ENCODE measurements at regions not wholly inside any gene's neighbourhood (a gene's known extent, or its start where the extent isn't known, plus 50 kb on each side); places are given as distances from the start of the nearest gene placed in this dataset.

- Histone ChIP-seq H3K4me3 (ENCODE audit: low read depth, low read length) (no peak overlapping the region), H3K27ac (ENCODE audit: low read depth, low read length) (no peak overlapping the region), H3K27me3 (ENCODE audit: insufficient read depth, low read length) (no peaks in the 10 kb centered on the region), H3K4me1 (ENCODE audit: control insufficient read depth in 1 of 2, insufficient read depth in 2 of 2, low read length in 2 of 2) (no peaks in the 10 kb centered on the region), H4K8ac (ENCODE audit: low read depth, low read length) (no peak overlapping the region), H2BK5ac (ENCODE audit: low read depth, low read length, poor library complexity) (no peak overlapping the region), H2AK5ac (ENCODE audit: low read length) (no peak overlapping the region), H3K36me3 (ENCODE audit: control insufficient read depth in 1 of 2, insufficient read depth in 2 of 2, low read length in 2 of 2) (no peaks in the 10 kb centered on the region), H3K9me3 (ENCODE audit: insufficient read depth, low read depth, low read length) (no peaks in the 10 kb centered on the region), H3K14ac (ENCODE audit: low read length) (no peak overlapping the region), H3K23ac (ENCODE audit: low read length) (no peak overlapping the region), H3K79me2 (ENCODE audit: control insufficient read depth, insufficient read depth, low read length, poor library complexity) (no peaks in the 10 kb centered on the region), H3K4ac (ENCODE audit: low read depth, low read length) (no peak overlapping the region), H2BK12ac (ENCODE audit: low read length) (no peak overlapping the region), H3K18ac (ENCODE audit: low read length) (no peak overlapping the region), H2AFZ (ENCODE audit: insufficient read depth, low read length, poor library complexity) (no peak overlapping the region), H3K4me2 (ENCODE audit: low read length) (no peak overlapping the region), H3K79me1 (ENCODE audit: low read length) (no peaks in the 10 kb centered on the region), H4K12ac (ENCODE audit: low read depth, low read length) (no peak overlapping the region), H4K91ac (ENCODE audit: low read depth, low read length) (no peak overlapping the region), H2BK120ac (ENCODE audit: insufficient read depth, low read length, poor library complexity) (no peak overlapping the region), H3K9ac (ENCODE audit: low read length) (no peak overlapping the region)
- no peak for DNase-seq
- WGBS (ENCODE audit: extremely low coverage, insufficient coverage, insufficient read length) = no CpG with 5 or more reads among the region's 4 CpGs
Observed at GRCh38 chr1:222090103-222090502, 348.2 kb upstream of the DUSP10 start.

GRCh38 chr1:222087221-222087920, 345.5 kb upstream of the DUSP10 start:
- Histone ChIP-seq H4K8ac (ENCODE audit: low read depth, low read length) (no peak overlapping the region), H3K27me3 (ENCODE audit: insufficient read depth, low read length) (no peaks in the 10 kb centered on the region), H4K12ac (ENCODE audit: low read depth, low read length) (no peak overlapping the region), H3K9ac (ENCODE audit: low read length) (no peak overlapping the region), H3K14ac (ENCODE audit: low read length) (no peak overlapping the region), H3K4me1 (ENCODE audit: control insufficient read depth in 1 of 2, insufficient read depth in 2 of 2, low read length in 2 of 2) (no peaks in the 10 kb centered on the region), H3K4ac (ENCODE audit: low read depth, low read length) (no peak overlapping the region), H2BK5ac (ENCODE audit: low read depth, low read length, poor library complexity) (no peak overlapping the region), H3K4me2 (ENCODE audit: low read length) (no peak overlapping the region), H3K4me3 (ENCODE audit: low read depth, low read length) (no peak overlapping the region), H3K23ac (ENCODE audit: low read length) (no peak overlapping the region), H2AK5ac (ENCODE audit: low read length) (no peak overlapping the region), H3K9me3 (ENCODE audit: insufficient read depth, low read depth, low read length) (no peaks in the 10 kb centered on the region), H3K18ac (ENCODE audit: low read length) (no peak overlapping the region), H3K79me1 (ENCODE audit: low read length) (no peaks in the 10 kb centered on the region), H2BK120ac (ENCODE audit: insufficient read depth, low read length, poor library complexity) (no peak overlapping the region), H2BK12ac (ENCODE audit: low read length) (no peak overlapping the region), H4K91ac (ENCODE audit: low read depth, low read length) (no peak overlapping the region), H3K36me3 (ENCODE audit: control insufficient read depth in 1 of 2, insufficient read depth in 2 of 2, low read length in 2 of 2) (no peaks in the 10 kb centered on the region), H3K27ac (ENCODE audit: low read depth, low read length) (no peak overlapping the region), H2AFZ (ENCODE audit: insufficient read depth, low read length, poor library complexity) (no peak overlapping the region), H3K79me2 (ENCODE audit: control insufficient read depth, insufficient read depth, low read length, poor library complexity) (no peaks in the 10 kb centered on the region)
- DNase-seq = no peak
- WGBS (ENCODE audit: extremely low coverage, insufficient coverage, insufficient read length) = no CpG with 5 or more reads among the region's 9 CpGs

GRCh38 chr1:222084996-222085395, 343.1 kb upstream of the DUSP10 start:
- H3K36me3 ChIP-seq (ENCODE audit: control insufficient read depth in 1 of 2, insufficient read depth in 2 of 2, low read length in 2 of 2) = no peaks in the 10 kb centered on the region
- no peak overlapping the region for H3K4me3 ChIP-seq (ENCODE audit: low read depth, low read length)
- no peak overlapping the region for H2AK5ac ChIP-seq (ENCODE audit: low read length)
- H3K27me3 ChIP-seq (ENCODE audit: insufficient read depth, low read length) = no peaks in the 10 kb centered on the region
- no peak overlapping the region for H2AFZ ChIP-seq (ENCODE audit: insufficient read depth, low read length, poor library complexity)
- WGBS (ENCODE audit: extremely low coverage, insufficient coverage, insufficient read length) = no CpG with 5 or more reads among the region's 1 CpG
- no peaks in the 10 kb centered on the region for H3K79me2 ChIP-seq (ENCODE audit: control insufficient read depth, insufficient read depth, low read length, poor library complexity)
- H2BK12ac ChIP-seq (ENCODE audit: low read length) = no peak overlapping the region
- no peaks in the 10 kb centered on the region for H3K79me1 ChIP-seq (ENCODE audit: low read length)
- no peak overlapping the region for H4K91ac ChIP-seq (ENCODE audit: low read depth, low read length)
- no peak overlapping the region for H3K4ac ChIP-seq (ENCODE audit: low read depth, low read length)
- H4K8ac ChIP-seq (ENCODE audit: low read depth, low read length) = no peak overlapping the region
- no peak overlapping the region for H3K14ac ChIP-seq (ENCODE audit: low read length)
- H2BK5ac ChIP-seq (ENCODE audit: low read depth, low read length, poor library complexity) = no peak overlapping the region
- no peak overlapping the region for H3K9ac ChIP-seq (ENCODE audit: low read length)
- no peak overlapping the region for H2BK120ac ChIP-seq (ENCODE audit: insufficient read depth, low read length, poor library complexity)
- no peaks in the 10 kb centered on the region for H3K4me1 ChIP-seq (ENCODE audit: control insufficient read depth in 1 of 2, insufficient read depth in 2 of 2, low read length in 2 of 2)
- no peak overlapping the region for H3K4me2 ChIP-seq (ENCODE audit: low read length)
- no peak for DNase-seq
- no peak overlapping the region for H3K18ac ChIP-seq (ENCODE audit: low read length)
- H3K9me3 ChIP-seq (ENCODE audit: insufficient read depth, low read depth, low read length) = no peaks in the 10 kb centered on the region
- no peak overlapping the region for H3K27ac ChIP-seq (ENCODE audit: low read depth, low read length)
- H4K12ac ChIP-seq (ENCODE audit: low read depth, low read length) = no peak overlapping the region
- H3K23ac ChIP-seq (ENCODE audit: low read length) = no peak overlapping the region

GRCh38 chr1:222084048-222084447, 342.2 kb upstream of the DUSP10 start:
- no peak overlapping the region for H3K4me2 ChIP-seq (ENCODE audit: low read length)
- no peak overlapping the region for H3K23ac ChIP-seq (ENCODE audit: low read length)
- H3K36me3 ChIP-seq (ENCODE audit: control insufficient read depth in 1 of 2, insufficient read depth in 2 of 2, low read length in 2 of 2) = no peaks in the 10 kb centered on the region
- no peak overlapping the region for H4K91ac ChIP-seq (ENCODE audit: low read depth, low read length)
- H3K27me3 ChIP-seq (ENCODE audit: insufficient read depth, low read length) = no peaks in the 10 kb centered on the region
- H3K27ac ChIP-seq (ENCODE audit: low read depth, low read length) = no peak overlapping the region
- H3K9ac ChIP-seq (ENCODE audit: low read length) = no peak overlapping the region
- H4K8ac ChIP-seq (ENCODE audit: low read depth, low read length) = no peak overlapping the region
- no peak overlapping the region for H2BK5ac ChIP-seq (ENCODE audit: low read depth, low read length, poor library complexity)
- H2AFZ ChIP-seq (ENCODE audit: insufficient read depth, low read length, poor library complexity) = no peak overlapping the region
- H3K4me1 ChIP-seq (ENCODE audit: control insufficient read depth in 1 of 2, insufficient read depth in 2 of 2, low read length in 2 of 2) = no peaks in the 10 kb centered on the region
- H3K14ac ChIP-seq (ENCODE audit: low read length) = no peak overlapping the region
- H2BK12ac ChIP-seq (ENCODE audit: low read length) = no peak overlapping the region
- no peak overlapping the region for H3K18ac ChIP-seq (ENCODE audit: low read length)
- no peak overlapping the region for H3K4ac ChIP-seq (ENCODE audit: low read depth, low read length)
- H2AK5ac ChIP-seq (ENCODE audit: low read length) = no peak overlapping the region
- no peaks in the 10 kb centered on the region for H3K79me2 ChIP-seq (ENCODE audit: control insufficient read depth, insufficient read depth, low read length, poor library complexity)
- no peaks in the 10 kb centered on the region for H3K9me3 ChIP-seq (ENCODE audit: insufficient read depth, low read depth, low read length)
- no peak for DNase-seq
- no peaks in the 10 kb centered on the region for H3K79me1 ChIP-seq (ENCODE audit: low read length)
- no peak overlapping the region for H4K12ac ChIP-seq (ENCODE audit: low read depth, low read length)
- no peak overlapping the region for H3K4me3 ChIP-seq (ENCODE audit: low read depth, low read length)
- H2BK120ac ChIP-seq (ENCODE audit: insufficient read depth, low read length, poor library complexity) = no peak overlapping the region
